ENCODE measurements at regions not wholly inside any gene's neighbourhood (a gene's known extent, or its start where the extent isn't known, plus 50 kb on each side); places are given as distances from the start of the nearest gene placed in this dataset.

DNA sequence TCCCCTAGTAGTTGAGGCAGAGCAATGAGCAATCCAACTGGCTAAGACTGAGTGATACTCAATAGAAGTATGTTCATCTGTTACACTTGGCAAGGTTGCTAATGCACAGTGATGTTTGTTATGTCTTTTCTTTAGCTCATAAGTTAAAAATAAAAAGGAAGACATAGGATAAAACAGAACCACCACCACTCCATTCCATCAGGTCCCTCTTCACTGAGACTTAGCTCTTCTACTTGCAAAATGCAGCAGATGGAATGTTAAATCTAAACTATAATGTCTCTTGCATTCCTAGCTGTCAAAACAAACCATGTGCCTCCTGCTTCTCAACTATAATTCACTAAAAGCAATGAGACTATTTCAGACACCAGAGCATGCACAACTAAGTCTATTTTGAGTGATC, 265.6 kb upstream of the UBE2E2 start:
- TF ChIP-seq EZH2phosphoT487 (IDR thresholded peaks at IDR 0.05; ENCODE audit: borderline replicate concordance, low read depth): no peak
- TF ChIP-seq CTCF (IDR thresholded peaks at IDR 0.05): no peak
- no peak for TF ChIP-seq JUND (IDR thresholded peaks at IDR 0.05)
- no peak for TF ChIP-seq POLR2AphosphoS5 (IDR thresholded peaks at IDR 0.05; ENCODE audit: low read depth, low read length)
- TF ChIP-seq USF2 (IDR thresholded peaks at IDR 0.05; ENCODE audit: borderline replicate concordance, low read depth, low read length): no peak
- TF ChIP-seq RXRA (IDR thresholded peaks at IDR 0.05; ENCODE audit: borderline replicate concordance, low read depth): no peak
- TF ChIP-seq, protein P1, sequence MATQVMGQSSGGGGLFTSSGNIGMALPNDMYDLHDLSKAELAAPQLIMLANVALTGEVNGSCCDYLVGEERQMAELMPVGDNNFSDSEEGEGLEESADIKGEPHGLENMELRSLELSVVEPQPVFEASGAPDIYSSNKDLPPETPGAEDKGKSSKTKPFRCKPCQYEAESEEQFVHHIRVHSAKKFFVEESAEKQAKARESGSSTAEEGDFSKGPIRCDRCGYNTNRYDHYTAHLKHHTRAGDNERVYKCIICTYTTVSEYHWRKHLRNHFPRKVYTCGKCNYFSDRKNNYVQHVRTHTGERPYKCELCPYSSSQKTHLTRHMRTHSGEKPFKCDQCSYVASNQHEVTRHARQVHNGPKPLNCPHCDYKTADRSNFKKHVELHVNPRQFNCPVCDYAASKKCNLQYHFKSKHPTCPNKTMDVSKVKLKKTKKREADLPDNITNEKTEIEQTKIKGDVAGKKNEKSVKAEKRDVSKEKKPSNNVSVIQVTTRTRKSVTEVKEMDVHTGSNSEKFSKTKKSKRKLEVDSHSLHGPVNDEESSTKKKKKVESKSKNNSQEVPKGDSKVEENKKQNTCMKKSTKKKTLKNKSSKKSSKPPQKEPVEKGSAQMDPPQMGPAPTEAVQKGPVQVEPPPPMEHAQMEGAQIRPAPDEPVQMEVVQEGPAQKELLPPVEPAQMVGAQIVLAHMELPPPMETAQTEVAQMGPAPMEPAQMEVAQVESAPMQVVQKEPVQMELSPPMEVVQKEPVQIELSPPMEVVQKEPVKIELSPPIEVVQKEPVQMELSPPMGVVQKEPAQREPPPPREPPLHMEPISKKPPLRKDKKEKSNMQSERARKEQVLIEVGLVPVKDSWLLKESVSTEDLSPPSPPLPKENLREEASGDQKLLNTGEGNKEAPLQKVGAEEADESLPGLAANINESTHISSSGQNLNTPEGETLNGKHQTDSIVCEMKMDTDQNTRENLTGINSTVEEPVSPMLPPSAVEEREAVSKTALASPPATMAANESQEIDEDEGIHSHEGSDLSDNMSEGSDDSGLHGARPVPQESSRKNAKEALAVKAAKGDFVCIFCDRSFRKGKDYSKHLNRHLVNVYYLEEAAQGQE (IDR thresholded peaks at IDR 0.05; ENCODE audit: low read depth, low read length): no peak
- no peak for TF ChIP-seq FOSL2 (IDR thresholded peaks at IDR 0.05; ENCODE audit: borderline replicate concordance, low read depth)
- TF ChIP-seq YY1 (IDR thresholded peaks at IDR 0.05; ENCODE audit: low read depth): no peak
- TF ChIP-seq EP300 (IDR thresholded peaks at IDR 0.05; ENCODE audit: borderline replicate concordance in 1 of 2, low read depth in 1 of 2, low read length in 1 of 2): no peak

All from SK-N-SH (cell line).